SIG-M5 (cell line): ENCODE measurements at regions not wholly inside any gene's neighbourhood (a gene's known extent, or its start where the extent isn't known, plus 50 kb on each side); places are given as distances from the start of the nearest gene placed in this dataset.

Experiments
- DNase-seq: peaks from one replicate; lab custom pipeline; 2025; lab: John Stamatoyannopoulos, UW

DNA sequence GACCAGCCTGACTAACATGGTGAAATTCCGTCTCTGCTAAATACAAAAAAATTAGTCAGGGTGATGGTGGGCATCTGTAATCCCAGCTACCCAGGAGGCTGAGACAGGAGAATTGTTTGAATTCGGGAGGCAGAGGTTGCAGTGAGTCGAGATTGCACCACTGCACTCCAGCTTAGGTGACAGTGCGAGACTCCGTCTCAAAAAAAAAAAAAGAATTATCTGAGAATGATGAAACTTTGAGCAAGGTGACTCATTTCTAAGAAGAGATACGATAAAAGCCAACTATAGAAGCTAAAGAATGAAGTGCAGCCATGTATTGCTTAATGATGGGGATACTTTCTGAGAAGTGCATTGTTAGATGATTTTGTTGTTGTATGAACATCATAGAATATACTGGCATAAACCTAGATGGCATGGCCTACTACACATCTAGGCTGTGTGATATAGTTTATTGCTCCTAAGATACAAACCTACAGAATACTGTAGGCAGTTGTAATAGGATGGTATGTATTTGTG is 64.7 kb downstream of the SNRPE start:
- peak; percentile 57 for DNase-seq

DNA sequence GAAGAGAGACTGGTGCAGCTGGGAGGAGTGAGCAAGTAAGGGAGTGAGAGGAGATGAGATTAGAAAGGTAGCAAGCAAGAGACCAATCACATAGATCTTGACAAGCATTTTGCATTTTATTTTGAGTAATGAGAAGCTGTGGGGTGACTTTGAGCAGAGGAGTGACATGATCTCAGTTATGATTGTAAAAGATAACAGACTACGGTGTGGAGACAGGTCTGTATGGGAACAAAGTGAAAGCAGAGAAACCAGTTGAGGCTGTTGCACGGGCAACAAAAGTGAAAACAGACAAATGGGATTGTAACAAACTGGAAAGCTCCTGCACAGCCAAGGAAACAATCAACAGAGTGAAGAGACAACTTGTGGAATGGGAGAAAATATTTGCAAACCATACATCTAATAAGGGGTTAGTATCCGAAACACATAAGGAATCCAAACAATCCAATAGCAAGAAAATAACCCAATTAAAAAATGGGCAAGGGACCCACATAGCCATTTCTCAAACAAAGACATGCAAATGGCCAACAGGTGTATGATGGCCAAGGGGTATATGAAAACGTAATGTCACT is 68.4 kb downstream of the SNRPE start:
- DNase-seq: no peak

DNA sequence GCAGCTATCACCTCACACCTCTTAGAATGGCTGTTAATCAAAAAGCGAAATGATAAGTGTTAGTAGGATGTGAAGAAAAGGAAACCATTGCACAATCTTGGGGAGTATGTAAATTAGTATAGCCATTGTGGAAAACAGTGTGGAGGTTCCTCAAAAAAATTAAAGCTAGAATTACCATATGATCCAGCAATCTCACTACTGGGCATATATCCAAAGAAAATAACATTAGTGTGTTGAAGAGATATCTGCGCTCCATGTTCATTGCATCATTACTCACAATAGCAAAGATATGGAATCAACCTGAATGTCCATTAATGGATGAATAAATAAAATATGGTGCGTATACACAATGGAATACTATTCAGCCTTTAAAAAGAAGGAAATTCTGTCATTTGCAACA is 68.9 kb downstream of the SNRPE start:
- DNase-seq: no peak

DNA sequence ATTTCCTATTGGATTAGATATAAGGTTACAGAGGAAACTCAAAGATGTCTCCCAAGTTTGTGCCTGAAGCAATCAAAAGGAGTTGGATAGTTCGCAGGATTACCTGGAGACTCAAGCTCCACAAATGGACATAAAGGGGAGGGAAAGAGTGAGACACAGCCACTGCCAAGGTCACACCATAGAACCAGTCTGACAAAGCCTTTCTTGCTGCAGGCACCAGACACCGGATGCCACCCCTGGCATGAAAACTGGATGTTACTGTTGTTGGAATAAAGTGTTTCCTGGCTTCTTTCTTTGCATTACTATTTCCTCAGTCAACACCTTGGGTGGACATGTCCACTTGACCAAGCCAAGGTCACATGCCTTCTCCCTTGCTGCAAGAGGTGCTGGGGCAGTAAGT is 70.6 kb downstream of the SNRPE start:
- no peak for DNase-seq

DNA sequence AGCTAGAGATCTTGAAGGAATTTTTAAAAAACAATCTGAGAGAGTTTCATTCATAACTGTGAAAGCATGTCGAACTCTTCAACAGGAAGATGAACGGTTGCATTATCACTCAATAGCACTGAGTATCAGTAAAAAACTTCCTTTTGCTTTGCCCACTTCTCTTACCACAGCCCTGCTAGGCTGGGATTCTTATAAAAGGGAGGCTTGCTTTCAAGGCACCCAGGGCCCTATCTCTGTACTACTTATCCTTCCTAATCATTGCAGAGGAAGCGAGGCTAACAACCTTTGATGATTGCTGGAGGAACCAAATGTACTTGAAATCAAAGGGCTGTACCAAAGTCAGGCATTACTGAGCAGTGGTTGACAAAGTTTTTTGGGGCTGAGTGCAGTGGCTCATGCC is 71.2 kb downstream of the SNRPE start:
- no peak for DNase-seq

DNA sequence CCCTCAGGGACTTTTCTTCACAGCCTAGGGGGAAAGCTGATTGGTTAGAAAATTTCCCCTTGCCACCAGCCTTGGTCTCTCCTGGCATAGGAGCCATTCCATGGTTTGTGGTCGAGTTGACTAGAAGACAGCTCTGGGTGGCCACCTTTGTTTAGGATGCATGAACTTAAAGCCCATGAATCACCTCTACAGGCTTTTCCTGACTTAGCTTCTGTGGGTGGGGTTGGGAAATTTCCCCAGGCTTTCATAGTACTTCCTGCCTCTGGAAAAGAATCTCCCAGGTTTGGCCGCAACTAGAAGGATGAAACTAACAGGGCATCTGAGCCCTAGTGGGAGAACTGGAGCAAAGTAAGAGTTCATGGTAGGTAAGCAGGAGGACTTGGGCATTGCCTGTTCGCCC is 72.6 kb downstream of the SNRPE start:
- no peak for DNase-seq

DNA sequence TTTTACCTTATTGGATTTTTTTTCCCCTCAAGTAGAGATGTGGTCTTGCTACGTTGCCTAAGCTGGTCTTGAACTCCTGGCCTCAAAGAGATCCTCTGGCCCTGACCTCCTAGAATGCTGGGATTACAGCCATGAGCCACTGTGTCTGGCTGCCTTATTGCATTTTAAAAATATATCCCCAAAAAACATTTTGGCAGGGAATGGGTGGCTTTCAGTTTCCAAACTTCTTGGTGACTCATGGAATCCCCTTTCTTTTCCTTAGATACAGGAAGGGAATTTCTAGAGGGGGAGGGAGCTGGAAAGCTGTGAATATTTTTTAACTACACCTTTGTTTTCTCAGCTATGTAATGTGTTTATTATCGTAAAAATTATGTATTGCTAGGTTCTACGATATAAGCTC is 73.3 kb downstream of the SNRPE start:
- no peak for DNase-seq

DNA sequence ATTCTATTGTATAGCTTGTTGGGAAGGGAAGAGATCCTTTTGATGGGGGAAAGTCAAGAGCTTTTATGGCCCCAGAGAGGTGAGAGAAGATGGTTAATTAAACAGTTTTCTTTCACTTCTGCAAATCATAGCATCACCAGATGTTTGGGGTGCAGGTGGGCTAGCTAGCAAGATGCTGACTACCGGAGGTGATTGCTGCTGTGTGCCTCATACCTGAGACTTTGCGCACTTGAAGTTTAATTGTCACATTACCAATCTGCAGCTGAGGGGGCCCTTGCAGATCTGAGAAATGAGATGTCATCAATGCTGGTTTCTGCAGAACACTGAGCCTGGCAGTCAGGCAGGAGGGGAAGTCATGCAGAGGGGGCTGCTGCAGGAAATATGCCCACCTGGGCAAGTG is 73.9 kb downstream of the SNRPE start:
- DNase-seq: no peak

DNA sequence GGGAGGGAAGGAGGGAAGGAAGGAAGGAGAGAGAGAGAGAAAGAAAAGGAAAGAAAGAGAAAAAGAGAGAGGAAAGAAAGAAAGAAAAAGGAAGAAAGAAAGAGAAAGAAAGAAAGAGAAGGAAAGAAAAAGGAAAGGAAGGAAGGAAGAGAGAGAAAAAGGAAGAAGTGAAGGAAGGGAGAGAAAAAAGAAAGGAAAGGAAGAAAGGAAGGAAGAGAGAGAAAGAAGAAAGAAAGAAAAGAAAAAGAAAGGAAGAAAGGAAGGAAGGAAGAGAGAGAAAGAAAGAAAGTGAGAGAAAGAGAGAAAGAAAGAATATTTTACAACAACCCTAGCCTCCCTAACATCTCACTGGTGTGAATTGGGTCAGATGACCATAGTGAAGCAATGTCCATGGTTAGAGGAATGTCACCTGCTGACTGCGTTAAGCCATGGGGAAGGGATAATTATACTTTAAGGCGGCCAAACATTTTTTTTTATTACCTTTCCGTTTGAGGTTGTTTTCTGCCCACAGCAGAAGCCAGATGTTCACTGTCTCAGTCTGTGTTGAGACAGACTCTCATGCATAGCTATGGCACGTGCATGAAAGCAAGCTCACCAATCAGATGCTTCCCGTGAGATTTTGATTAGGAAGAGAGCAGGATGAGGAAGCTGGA is 76.4 kb downstream of the SNRPE start:
- DNase-seq: no peak

DNA sequence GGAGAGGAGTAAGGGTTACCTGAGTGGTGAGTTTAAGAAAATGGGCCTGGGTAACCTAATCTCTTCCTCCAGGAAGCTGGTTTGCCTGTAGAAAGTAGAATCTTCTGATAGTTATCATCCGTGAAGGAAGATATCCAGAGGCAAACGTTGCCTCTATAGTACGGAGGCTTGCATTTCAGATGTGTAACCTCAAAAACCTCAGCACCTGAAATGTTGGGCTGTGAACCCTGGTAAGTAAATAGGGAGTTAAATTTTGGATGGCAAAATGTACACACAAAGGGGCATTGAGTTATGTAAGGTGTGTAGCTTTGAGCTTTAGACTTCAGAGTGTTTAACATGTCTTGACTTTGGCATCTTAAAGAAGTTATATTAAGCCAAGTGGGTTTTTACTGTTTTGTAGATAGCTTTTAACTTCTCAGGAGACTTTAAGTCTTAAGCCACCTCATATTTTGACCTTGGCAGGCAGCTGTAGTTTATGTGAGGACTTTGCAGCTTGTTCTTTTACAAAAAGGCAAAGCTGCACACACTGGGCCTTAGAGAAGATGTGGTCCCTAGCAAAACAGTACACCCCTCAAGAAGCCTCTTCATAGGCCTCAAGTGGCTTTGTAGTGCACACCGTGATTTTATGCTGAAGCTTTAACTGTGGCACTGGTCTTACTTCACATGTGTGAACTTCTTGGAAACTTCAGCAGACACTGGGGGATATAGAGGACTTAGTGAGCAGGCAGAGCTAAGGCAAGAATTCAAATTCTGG is 83.4 kb downstream of the SNRPE start:
- no peak for DNase-seq

DNA sequence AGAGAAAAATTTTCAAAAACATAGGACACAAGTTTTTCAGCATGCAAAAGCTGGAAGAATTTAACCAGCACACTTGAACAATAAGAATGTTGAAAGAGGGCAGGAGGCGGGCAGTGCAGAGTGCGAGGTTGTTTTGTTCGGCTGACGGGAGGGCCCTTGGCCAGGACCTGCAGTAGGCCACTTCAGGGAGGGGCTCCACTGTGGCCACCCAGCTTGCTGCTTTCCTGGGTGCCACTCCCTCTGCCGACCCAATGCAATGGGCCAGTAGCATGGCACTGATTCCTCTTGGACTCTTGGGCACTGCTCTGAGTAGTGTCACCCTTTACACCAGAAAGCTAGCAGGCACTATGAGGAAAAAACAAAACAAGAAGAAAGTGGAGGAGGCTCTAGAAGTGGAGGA is 92.9 kb downstream of the SNRPE start:
- DNase-seq: no peak

DNA sequence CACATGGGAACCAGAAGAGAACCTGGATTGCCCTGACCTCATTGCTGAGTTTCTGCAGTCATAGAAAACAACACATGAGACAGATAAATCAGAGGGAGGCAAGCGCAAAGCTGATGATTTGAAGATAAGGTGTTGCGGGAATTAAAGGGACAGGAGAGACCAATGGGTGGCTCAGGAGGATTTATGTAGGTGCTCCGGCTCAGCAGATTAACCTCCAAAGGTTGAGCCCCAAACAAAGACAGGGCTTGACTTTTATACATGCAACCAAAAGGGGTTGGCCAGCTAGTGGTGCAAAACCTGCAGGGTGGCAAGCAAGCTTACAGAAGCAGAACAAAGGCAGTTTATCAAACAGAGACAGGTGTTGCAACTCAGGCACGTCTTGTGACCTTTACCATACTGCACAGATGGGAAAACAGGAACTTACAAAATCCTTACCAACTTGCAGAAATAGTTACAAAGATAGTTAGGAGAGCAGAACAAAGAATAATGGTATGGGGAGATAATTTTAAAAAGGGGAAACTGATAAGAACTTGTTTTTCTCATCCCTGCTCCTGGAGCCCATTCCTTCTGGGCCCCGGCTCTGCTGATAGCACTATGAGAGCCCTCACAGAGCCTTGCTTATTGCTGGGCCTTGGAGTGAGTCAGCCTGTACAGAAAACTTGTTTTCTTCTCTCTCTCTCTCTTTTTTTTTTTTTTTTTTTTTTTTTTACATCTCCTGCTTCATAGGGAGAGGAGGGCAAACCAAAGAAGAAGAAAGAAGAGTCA is 93.6 kb downstream of the SNRPE start:
- peak; percentile 99 for DNase-seq

DNA sequence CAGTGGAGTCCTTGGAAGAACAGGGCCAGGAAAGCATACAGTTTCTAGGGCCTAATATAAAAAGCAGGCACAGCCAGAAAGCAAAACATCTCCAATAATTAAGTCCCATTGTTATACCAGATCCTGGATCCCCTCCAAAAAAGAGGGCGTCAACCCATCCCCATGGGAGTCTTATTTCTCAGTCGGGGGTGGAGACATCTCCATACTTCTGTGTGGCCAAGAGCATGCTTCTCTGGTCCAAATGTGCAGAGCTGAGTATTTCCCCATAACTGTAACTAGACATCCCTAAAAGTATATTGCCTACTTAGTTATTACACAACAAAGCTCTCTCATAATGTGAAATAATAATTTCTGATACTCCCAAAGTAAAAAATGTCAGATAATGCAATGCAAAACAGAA is 104.2 kb upstream of the SOX13 start:
- DNase-seq: no peak

DNA sequence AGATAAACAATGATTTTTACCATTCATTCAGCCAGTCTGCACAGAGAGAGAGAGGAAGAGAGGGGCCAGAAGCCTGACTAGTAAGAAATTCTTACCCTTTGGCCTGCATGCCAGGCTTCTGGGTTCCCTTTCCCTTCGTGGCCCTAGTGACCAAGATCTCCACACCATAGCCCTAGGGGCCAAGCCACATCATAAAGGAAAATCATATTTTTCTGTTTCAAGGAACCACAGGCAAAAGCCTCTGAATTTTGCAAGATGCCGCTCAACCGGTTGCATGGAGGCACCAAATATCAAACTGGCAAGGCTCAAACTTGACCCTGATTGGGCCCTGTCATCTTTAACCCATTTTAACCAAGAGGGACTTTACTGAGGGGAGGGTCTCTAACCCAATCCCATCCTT is 103.1 kb upstream of the SOX13 start:
- DNase-seq: no peak

DNA sequence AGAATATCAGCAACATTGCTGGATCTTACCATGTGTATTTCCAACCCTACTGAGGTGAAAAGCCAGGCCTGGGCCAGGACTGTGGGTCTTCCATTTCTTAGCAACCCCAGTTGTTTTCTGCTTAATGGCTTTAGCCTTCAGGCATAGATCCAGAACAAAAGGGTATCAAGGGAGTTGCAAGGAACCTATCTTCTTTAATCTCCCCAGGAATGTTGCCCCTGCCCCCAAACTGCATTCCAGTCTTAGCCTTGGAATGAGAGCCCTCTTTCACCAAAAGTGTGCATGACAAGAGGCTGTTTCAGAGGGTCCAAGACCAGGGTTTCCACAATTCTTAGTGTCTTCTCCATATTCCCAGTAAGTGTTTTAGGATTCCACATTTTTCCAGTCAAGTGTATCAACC is 87.9 kb upstream of the SOX13 start:
- DNase-seq: no peak

DNA sequence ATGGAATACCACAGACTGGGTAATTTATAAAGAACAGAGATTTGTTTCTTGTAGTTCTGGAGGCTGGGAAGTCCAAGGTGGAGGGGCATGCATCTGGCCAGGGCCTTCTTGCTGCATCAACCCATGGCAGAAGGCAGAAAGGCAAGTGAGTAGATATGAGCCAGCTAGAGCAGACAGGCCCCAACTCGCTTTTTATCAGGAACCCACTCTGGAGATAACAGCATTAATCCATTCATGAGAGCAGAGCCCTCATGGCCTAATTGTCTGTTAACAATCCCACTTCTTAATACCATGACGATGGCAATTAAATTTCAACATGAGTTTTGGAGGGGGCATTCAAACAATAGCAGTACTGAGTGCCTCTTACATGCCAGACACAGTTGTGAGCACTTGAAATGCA is 87.2 kb upstream of the SOX13 start:
- no peak for DNase-seq

DNA sequence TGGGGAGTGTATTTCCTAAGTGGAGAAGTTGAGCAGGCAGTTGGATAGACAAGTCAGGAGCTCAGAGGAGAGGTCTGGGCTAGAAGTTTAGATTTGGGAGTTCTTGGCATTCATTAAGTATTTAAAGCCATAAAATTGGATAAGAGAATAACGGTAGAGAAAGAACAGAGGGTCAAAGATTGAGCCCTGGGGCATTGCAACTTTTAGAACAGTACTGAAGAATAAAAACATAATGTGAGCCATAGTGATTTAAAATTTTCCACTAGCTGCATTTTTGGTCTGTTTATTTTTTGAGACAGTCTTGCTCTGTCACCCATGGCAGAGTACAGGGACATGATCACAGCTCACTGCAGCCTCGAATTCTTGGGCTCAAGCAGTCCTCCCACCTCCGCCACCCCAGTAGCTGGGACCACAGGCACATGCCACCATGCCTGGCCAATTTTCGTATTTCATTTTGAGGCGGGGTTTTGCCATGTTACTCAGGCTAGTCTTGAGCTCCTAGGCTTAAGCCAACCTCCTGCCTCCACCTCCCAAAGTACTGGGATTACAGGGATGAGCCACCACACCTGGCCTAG is 85.9 kb upstream of the SOX13 start:
- no peak for DNase-seq

DNA sequence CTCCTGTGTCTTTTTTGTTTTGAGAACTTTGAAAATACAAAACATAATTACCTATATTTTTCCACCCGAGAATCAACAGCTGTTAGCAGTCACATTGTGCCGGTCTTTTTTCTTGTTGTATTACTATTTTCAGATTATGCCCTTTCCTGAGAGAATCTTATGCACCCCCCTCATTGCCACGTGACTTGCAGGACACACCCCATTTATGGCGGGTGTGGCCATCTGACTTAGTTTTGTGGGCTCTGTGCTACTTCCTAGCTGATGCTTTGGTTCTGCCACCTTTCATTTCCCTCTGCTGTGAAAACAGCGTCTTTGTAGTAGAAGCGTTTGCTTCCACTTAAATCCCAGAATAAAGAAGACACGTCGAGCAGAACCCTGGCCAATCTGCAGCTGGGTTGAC is 82.8 kb upstream of the SOX13 start:
- DNase-seq: no peak

DNA sequence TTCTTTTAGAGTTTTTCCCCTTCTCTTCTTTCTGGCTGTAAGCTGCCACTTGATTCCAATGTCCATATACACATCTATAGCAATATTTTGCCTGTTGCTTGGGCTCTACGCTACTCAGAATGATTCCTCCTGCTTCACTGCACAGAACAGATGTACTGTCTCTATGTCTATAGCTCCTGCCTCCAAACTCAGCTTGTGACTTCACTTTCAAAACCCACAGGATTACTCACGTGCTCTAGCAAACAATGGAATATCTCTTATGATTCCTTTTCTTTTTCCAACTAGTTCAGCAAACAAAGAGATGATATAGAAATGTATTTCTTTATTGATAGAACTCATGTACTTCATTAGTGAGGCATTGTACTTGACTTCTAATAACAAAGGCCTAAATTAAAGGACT is 80.5 kb upstream of the SOX13 start:
- no peak for DNase-seq

DNA sequence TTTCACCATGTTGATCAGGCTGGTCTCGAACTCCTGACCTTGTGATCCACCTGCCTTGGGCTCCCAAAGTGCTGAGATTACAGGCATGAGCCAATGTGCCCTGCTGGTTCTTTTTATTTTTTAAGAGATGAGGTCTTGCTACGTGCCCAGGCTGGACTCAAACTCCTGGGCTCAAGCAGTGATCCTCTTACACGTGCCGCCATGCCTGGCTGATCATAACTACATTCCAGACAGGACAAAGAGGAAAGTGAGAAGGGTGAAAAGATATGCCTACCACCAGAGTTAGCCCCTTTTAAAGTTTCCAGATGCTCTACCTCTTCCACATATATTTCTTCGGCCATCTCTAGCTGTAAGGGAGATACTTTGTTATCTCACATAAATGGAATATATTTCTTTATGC is 79.7 kb upstream of the SOX13 start:
- DNase-seq: no peak

DNA sequence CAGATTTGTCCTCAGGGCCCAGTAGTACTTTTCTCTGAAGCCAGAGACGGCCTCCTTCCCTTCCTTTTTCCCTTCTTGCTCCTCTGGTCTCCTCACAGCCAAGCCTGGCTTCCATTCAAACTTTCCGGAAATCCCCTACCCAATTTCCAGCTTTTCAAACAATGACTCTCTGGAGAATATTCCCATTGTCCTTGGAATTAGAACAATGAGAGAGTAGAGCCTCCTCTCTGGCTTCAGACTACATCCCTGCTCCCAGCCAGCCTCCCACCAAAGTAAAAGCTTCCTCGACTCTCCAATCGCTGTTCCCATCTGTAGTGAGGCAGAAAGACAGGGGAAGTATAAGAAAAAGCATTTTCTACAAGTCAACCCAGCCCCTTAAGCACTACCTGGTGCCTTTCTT is 77.7 kb upstream of the SOX13 start:
- no peak for DNase-seq

DNA sequence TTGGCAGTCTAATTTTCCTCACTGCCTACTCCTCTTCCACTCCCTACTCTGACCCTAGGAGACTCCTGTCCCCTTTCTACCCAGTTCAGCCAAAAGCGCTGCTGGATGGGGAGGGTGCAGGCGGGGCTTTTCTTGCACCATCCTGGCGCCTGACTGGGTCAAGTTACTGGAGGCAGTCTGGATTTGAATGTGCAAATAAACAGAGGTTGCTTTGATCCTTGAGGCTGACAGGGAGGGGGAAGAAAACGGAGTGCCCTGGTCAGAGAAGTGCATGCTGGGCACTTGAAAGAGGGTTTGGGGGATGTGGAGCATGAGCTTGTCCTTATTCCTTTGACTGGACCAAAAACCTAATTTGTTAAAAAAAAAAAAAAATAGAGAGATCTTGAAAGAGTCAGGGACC is 76.8 kb upstream of the SOX13 start:
- no peak for DNase-seq
